ENCODE measurements at regions not wholly inside any gene's neighbourhood (a gene's known extent, or its start where the extent isn't known, plus 50 kb on each side); places are given as distances from the start of the nearest gene placed in this dataset.

- no peak for DNase-seq
These were observed 628.1 kb downstream of the PLPP3 start for GRCh38 chr1:55951291-55951690.

GRCh38 chr1:55947446-55947845 is 631.9 kb downstream of the PLPP3 start:
- no peak for DNase-seq

GRCh38 chr1:55943721-55944435 is 635.5 kb downstream of the PLPP3 start:
- DNase-seq = no peak

GRCh38 chr1:55943012-55943411 is 636.4 kb downstream of the PLPP3 start:
- no peak for DNase-seq

- DNase-seq = no peak
These were observed 639.5 kb downstream of the PLPP3 start for GRCh38 chr1:55939866-55940265.

GRCh38 chr1:55938861-55939260 is 640.5 kb downstream of the PLPP3 start:
- DNase-seq = no peak

GRCh38 chr1:55938376-55938850 is 641.0 kb downstream of the PLPP3 start:
- DNase-seq = no peak

GRCh38 chr1:55937840-55938375 is 641.5 kb downstream of the PLPP3 start:
- DNase-seq = no peak

- DNase-seq = no peak
These were observed 644.1 kb downstream of the PLPP3 start for GRCh38 chr1:55935236-55935635.

- DNase-seq = no peak
These were observed 647.0 kb downstream of the PLPP3 start for GRCh38 chr1:55932402-55932801.

GRCh38 chr1:55931081-55931940 is 648.1 kb downstream of the PLPP3 start:
- no peak for DNase-seq

- DNase-seq = no peak
These were observed 649.7 kb downstream of the PLPP3 start for GRCh38 chr1:55929652-55930051.

- no peak for DNase-seq
These were observed 650.8 kb downstream of the PLPP3 start for GRCh38 chr1:55928576-55928975.

GRCh38 chr1:55927702-55928290 is 651.6 kb downstream of the PLPP3 start:
- no peak for DNase-seq

GRCh38 chr1:55926906-55927471 is 652.4 kb downstream of the PLPP3 start:
- DNase-seq = no peak

GRCh38 chr1:55916907-55917306 is 662.5 kb downstream of the PLPP3 start:
- no peak for DNase-seq

GRCh38 chr1:55916481-55916880 is 662.9 kb downstream of the PLPP3 start:
- no peak for DNase-seq

- no peak for DNase-seq
These were observed 665.8 kb downstream of the PLPP3 start for GRCh38 chr1:55913565-55913964.

GRCh38 chr1:55912438-55912837 is 666.9 kb downstream of the PLPP3 start:
- no peak for DNase-seq

- no peak for DNase-seq
These were observed 674.8 kb downstream of the PLPP3 start for GRCh38 chr1:55904541-55904940.

GRCh38 chr1:55898181-55898580 is 681.2 kb downstream of the PLPP3 start:
- DNase-seq = no peak

- DNase-seq = no peak
These were observed 681.0 kb upstream of the USP24 start for GRCh38 chr1:55896210-55896609.

GRCh38 chr1:55894521-55894920 is 679.4 kb upstream of the USP24 start:
- DNase-seq = no peak

Measured in activated CD4-positive, alpha-beta T cell treated with anti-CD3 and anti-CD28 coated beads, Interleukin-10, Interleukin-2, amounts not matched to agents 100 ng/mL and 50 ng/mL, durations not matched to agents 16 hours and 8 hours (primary cell).